Esophagus mucosa (tissue), 1 donor: ENCODE measurements at regions not wholly inside any gene's neighbourhood (a gene's known extent, or its start where the extent isn't known, plus 50 kb on each side); places are given as distances from the start of the nearest gene placed in this dataset.

ENCODE experiments used
- ATAC-seq: fragments of 200-7000 bp; cut with Tn5 transposase; one replicate; pipeline ENCODE4 v1.9.1; 2020
- donor health status: DM: yes; HTN: yes; CAD: no.

DNA sequence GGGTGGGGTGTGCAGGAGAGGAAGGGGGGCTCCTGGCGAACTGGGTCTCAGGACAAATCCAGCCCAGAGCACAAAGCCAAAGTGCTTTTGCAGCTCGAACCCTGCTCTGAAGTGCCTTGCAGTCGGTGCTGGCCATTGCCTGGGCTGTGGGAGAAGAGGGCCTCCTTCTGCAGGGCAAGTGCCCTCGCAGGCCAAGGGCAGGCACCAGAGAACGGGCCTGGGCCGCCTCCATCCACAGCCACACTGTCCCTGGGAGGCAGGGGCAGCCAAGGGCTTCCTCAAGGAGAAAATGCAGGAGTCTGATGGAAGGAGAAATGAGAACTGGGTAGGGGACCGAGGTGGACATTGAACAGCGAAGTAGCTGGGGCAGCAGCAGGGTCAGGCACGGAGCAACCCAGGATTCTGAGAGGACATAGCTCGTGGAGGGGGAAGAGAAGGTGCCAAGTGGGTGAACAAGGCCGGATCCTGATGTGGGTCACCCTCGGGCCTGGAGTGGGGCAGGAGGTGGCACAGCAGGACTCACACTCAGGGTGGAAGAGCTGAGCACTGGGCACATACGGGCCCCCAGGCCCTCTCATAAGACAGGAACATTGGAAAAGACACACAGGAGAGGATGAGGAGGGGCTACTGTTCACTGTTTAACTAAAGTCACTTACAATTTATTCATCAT, 312.8 kb upstream of the SALL3 start:
- no peak for ATAC-seq

DNA sequence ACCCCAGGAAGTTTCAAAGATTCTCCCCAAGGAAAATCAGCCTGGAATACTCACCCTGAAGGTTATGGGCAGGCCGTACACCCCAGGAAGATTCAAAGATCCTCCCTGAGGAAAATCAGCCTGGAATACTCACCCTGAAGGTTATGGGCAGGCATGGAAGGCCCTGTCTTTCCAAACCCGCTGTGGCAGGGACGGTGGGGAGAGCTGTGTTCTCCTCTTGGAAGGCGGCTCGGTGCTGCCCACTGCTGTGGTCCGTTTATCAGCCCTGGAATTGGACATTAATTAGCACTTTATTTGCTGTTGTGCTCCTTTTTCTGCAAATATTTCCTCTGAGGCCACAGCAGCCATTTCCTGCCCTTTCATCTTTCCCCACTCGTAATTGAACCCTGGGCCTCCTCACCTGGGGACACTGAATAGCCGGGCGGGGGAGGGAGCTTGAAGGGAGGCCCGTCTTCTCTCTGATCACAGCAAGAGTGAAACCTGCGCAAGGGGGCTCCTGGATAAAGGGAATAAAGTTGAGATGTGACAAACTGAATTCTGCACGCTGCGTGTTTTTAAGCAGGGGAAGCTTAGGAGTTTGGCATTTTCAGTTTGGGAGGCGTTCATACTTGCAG, 308.7 kb upstream of the SALL3 start:
- ATAC-seq: no peak

DNA sequence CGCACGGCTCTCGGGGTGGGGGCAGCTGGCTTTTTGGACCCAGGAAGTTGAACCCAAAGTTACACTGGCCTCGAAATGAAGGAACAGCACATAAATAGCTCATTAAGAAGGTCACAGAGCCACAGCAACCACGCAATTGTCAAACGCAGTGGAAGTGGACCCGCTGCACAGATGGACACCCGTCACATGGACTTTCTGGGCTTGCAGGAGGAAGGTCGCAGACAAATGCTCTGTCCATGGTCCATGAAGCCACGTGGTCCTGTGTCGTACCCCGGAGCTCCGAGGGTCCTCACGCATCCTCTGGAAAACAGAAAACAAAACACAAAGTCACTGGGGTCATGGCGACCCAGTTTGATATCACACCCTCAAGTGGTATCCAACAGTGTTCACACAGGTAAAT, 308.1 kb upstream of the SALL3 start:
- ATAC-seq: no peak

DNA sequence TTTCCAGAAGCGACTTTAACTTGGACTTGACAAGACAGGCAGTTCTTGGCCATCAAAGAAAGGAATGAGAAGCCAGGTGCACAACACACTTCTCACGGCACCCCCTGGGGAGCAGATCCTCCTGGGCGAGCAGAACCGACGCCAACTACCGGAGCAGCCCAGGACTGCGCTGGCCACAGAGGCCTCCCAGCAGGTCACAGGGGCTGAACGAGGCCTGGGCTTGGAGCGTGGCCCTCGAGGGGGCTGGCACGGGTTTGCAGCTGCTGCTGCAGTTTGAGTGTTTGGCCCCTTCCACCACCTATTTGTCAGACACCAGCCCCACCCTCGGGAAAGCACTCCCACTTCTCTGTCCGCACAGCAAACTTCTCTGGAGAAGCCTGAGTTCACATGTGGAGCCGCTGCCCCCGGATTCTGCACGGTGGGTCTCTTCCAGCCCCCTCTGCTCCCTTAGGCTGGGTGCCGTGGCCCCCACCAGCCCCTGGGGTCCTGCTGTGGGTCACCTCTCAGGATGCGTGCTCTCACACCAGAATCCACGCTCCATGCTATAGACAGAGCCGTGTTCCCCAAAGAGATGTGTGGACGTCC, 306.7 kb upstream of the SALL3 start:
- peak; percentile 36 for ATAC-seq

DNA sequence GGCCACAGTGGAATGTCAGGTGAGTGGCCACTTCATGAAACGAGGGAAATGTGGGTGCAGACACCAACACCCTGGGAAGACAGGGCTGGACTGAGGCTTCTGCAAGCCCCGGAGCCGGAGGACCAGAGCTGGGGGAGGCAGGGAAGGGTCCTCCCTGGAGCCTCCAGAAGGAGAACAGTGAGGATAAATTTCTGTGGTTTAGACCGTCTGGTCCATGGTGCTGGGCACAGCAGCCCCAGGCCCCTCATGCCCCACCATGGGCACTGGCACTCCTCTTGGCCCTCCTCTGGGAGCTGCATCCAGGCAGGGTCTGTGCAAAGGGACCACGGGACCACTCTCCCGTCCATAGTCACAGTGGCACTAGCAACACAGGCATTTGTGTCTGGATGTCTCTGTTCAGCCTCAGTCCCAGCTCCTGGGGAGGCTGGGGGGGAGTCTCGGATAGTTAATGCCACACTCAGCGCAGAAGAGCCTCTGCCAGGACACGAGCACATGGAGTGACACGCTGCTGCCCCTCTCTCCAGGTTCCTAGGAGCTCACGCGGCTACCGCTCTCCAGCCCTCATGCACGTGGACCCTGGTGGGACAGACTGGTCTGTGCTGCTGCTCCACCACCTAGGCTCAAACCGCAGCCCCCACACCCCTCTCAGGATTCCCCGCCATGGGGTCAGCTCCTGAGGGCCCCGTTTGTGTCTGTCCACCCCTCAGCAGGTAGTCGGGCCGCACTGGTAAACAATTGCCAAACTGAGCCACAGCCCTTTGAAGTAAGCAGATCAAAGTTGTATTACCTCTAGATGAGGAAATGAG, 305.9 kb upstream of the SALL3 start:
- ATAC-seq: no peak

GRCh38 chr18:78675231-78675630, 304.4 kb upstream of the SALL3 start:
- no peak for ATAC-seq

- ATAC-seq: no peak
These were observed 302.8 kb upstream of the SALL3 start for GRCh38 chr18:78676622-78677482.

- ATAC-seq: no peak
These were observed 301.9 kb upstream of the SALL3 start for GRCh38 chr18:78677483-78678317.

DNA sequence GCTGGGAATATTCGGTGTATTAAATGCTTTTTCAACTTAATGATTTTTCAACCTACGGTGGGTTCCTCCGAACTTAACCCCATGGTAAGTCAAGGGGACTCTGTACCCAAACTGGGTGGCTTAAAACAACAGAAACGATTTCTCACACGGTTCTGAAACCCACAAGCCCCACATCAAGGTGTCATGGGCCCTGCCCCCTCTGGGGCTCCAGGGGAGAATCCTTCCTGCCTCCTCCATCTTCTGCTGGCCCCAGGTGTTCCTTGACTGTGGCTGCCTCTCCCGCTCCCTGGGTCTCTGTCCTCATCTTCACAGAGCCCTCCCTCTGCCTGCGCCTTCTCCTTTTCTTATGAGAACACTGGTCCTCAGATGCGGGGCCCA, 301.3 kb upstream of the SALL3 start:
- ATAC-seq: no peak

DNA sequence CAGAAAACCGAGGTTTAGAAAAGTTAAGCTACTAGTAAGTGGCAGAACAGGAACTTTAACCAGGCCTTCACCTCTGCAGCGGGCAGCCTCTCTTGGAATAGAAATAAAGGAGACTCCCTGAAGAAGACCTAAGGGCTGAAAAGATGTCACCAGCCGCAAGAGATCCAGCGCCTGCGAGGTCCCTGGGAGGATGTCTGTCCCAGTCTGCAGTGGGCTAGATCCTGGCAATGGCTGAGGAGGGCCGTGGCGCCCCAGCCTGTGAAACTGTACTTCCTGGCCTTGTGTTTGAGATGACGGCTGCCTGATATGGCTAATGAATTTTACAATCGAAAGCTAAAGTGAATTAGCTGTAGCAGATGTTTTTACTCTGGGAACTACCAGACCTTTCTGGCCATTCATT, 300.6 kb upstream of the SALL3 start:
- ATAC-seq: no peak

GRCh38 chr18:78679613-78680260, 299.9 kb upstream of the SALL3 start:
- ATAC-seq: no peak

GRCh38 chr18:78681396-78681795, 298.2 kb upstream of the SALL3 start:
- ATAC-seq: no peak

- no peak for ATAC-seq
These were observed 297.7 kb upstream of the SALL3 start for GRCh38 chr18:78681934-78682333.

DNA sequence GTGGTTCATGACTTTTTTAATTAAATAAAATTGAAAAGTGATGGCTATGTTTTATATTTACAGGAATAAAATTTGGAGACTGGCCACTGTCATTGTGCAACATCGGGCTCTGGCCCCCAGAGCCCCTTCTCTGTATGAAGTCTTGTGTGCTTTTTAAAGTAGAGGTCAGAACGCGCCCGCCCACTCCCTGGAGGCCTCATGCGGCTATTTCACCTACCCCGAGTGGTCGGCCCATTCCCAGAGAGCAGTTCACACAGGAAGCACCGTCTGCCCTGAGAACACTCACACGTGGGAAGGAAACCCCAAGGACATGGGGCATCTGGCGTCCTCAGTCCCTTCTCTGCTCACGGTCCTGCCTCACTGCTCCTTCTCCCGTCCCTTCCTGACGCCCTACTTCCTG, 296.9 kb upstream of the SALL3 start:
- ATAC-seq: no peak

DNA sequence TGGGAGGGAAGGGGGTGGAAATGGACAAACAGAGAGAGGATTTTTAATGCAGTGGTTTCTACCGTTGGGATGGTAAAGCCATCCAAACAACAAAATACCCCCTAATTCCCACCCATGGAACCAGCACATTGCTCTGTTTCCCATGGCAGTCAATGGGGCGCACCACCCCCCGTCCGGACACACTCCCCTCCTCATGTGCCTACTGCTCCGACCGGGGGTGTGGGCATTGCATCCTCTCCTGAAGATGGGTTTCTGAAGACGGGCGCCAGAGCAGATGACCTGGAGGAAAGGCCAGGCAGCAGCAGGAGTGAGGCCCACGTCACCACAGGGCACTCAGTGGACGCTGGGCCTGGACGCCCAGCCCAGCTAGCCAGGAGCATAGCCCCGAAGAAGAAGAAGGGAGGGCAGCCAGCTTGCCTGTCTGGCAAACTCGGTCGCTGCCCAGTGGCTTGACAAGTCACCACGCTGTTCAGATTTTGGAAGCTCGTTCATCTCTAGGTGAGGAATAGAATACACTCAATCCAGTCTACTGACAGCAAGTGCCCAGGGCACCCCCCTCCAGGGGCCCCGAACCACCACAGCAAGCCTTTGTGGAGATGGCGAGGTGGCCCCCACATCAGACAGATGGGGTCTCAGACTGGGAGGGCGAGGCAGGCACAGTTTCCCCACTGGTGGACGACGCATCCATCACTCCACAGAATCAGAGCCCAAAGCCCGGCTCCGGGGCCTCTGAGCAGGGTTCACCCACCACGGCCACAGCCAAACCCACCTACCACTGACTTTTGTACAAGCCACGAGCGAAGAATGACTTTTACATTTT, 296.2 kb upstream of the SALL3 start:
- no peak for ATAC-seq

GRCh38 chr18:78685250-78685979, 294.2 kb upstream of the SALL3 start:
- ATAC-seq: no peak

DNA sequence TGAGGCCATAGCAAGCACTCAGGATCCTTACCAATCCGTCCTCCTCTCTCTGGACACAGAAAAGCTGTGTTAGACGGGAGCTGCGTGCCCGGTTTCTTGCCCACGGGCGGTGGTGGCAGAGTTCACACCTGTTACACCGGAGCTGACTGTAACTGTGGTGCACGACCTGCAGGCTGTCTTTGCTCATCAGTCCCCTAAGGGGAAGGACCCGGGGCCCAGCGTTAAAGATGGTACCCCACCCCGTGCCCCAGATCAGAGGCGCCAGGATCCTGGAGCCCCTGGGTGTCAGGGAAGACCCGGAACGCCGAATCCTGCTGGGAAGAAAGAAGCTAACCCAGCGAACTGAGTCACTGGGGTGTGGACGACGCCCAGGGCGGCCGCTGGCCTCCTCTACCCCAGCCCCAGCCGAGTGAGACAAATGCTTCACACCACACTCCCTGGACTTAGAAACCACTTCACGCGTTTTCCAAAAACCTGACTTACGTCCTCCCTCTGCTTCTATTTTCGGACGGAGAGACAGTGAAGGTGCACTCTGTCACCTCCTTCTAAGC, 293.6 kb upstream of the SALL3 start:
- no peak for ATAC-seq

DNA sequence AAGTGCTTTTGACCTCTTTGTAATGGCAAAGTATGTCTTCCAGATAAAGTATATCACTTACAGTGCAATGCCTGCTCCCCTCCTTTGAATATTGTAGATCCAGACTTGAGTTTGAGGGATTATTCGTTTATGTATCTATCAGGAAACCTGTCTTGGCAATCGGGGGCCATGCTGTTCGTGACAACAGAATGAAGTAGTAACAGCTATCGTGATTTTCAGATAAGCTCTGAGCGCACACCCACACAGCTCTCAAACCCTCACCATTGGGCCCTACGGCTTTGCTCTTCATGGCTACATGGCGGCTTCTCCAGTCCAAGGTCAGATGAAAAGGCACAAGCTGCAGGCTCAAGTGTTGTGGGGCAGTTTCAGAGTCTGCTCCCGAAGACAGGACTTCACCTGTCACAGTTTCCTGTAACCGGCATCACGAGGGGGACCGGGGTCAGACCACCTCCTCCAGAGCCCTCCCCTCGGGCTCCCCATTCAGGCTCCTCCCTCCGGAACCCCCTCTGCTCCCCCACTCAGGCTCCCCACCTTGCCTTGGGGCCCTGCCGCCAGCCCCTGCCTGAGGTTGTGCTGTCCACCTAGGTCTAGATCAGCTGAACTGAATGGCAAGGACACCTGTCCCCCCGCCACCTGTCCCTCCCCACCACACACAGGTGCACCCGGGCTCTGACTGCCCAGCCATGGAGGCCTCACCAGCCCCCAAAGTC, 292.5 kb upstream of the SALL3 start:
- ATAC-seq: no peak
